ENCODE measurements at regions not wholly inside any gene's neighbourhood (a gene's known extent, or its start where the extent isn't known, plus 50 kb on each side); places are given as distances from the start of the nearest gene placed in this dataset.

DNA sequence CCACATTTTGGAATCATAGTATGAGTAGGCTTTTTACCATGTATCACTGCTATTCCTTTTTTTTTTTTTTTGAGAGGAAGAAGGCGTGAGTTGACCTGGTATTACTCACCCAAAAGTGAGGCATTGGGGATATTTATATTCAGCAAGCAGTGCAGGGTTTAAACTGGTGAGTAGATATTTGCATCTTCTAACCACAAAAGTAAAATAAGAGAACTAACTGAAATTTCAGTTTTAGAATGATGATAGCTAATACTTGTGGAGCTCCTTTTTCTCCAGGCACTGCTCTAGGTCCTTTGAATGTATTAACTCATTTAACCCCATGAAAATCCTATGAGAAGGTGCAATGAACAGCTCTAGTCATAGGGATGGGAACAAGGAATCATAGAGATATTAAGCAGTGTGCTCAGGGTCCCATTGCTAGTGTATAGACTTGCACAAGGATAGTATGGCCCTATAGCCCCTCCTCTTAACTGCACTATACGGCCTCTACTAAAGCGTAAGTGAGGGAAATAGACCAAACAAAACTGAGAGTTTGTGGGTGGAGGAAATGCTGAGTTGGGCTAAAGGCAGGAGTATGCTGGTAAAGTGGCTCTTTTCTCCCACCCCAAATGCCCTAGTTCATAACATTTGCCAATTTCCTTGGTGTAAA, 104.3 kb upstream of the MAX start:
- TF ChIP-seq CTCF (IDR thresholded peaks at IDR 0.05) = no peak
- no peak for TF ChIP-seq POLR2A (IDR thresholded peaks at IDR 0.05)
